Head of caudate nucleus (tissue), 42 donors: ENCODE measurements at regions not wholly inside any gene's neighbourhood (a gene's known extent, or its start where the extent isn't known, plus 50 kb on each side); places are given as distances from the start of the nearest gene placed in this dataset.

Source experiments
- DNase-seq, 42 donors: peaks; one replicate each; pipeline versions ENCODE4 v3.0.0 to v3.0.0-alpha.2; 2020 to 2021; ENCODE audit warnings: mixed read lengths in 7 of 42
- intact Hi-C: fragments of 100-400 bp; cut with DNase I; formaldehyde crosslinking; loops from one replicate; pipeline ENCODE4 v1.15.0; 2022

GRCh38 chr5:88355490-88356050, 86.9 kb upstream of the TMEM161B start:
- no peak for DNase-seq
- intact Hi-C loops = no loop called here

- no peak for DNase-seq
- intact Hi-C loops = no loop called here
Measured at GRCh38 chr5:88325868-88326267, 57.2 kb upstream of the TMEM161B start.

- no peak for DNase-seq
- intact Hi-C loops = no loop called here
Measured at GRCh38 chr5:88322785-88323184, 54.1 kb upstream of the TMEM161B start.
